Loucy (cell line): ENCODE measurements at regions not wholly inside any gene's neighbourhood (a gene's known extent, or its start where the extent isn't known, plus 50 kb on each side); places are given as distances from the start of the nearest gene placed in this dataset.

ENCODE experiments used
- H2AFZ ChIP-seq: fragments of 200-600 bp; sonication (generic); 2 replicates; pipeline ENCODE4 v1.6.0; 2016; ENCODE audit warnings: antibody characterized with exemption, mild to moderate bottlenecking, low read length, moderate library complexity
- H3F3A ChIP-seq: fragments of 200-600 bp; 2 replicates; pipeline ENCODE4 v1.6.0; 2016; ENCODE audit warnings: antibody characterized with exemption, low read depth, mild to moderate bottlenecking
- H3K27me3 ChIP-seq: fragments of 200-600 bp; sonication (generic); 2 replicates; pipeline ENCODE4 v1.6.1; 2014; ENCODE audit warnings: low read length, mild to moderate bottlenecking; ENCODE audit not compliant: insufficient read depth, poor library complexity, severe bottlenecking
- H3K36me3 ChIP-seq: fragments of 200-600 bp; sonication (generic); 2 replicates; pipeline ENCODE4 v1.6.1; 2016; ENCODE audit warnings: low read length; ENCODE audit not compliant: insufficient read depth
- H3K4me1 ChIP-seq: fragments of 200-600 bp; sonication (generic); 2 replicates; pipeline ENCODE4 v1.5.1; 2014; ENCODE audit warnings: low read length, mild to moderate bottlenecking; ENCODE audit not compliant: insufficient read depth, poor library complexity, severe bottlenecking
- H3K4me2 ChIP-seq: fragments of 200-600 bp; sonication (generic); 2 replicates; pipeline ENCODE4 v1.6.0; 2014; ENCODE audit warnings: antibody characterized with exemption, low read length, low read depth, mild to moderate bottlenecking; ENCODE audit not compliant: poor library complexity, severe bottlenecking
- H3K4me3 ChIP-seq: fragments of 200-600 bp; sonication (generic); 2 replicates; pipeline ENCODE4 v1.5.1; 2014; ENCODE audit warnings: low read length, mild to moderate bottlenecking, mixed read lengths; ENCODE audit not compliant: poor library complexity, severe bottlenecking
- H3K79me2 ChIP-seq: fragments of 200-600 bp; sonication (generic); 2 replicates; pipeline ENCODE4 v1.6.1; 2014; ENCODE audit warnings: low read length; ENCODE audit not compliant: insufficient read depth
- H3K9ac ChIP-seq: fragments of 200-600 bp; sonication (generic); 2 replicates; pipeline ENCODE4 v1.6.0; 2014; ENCODE audit warnings: mild to moderate bottlenecking, low read depth, low read length, moderate library complexity; ENCODE audit not compliant: poor library complexity, severe bottlenecking
- H3K9me2 ChIP-seq: fragments of 200-600 bp; sonication (generic); replicated peaks from 2 replicates; pipeline ENCODE4 v1.6.1; 2016; ENCODE audit warnings: low read depth, low read length, mixed read lengths
- H3K9me3 ChIP-seq: fragments of 200-600 bp; sonication (generic); 2 replicates; pipeline ENCODE4 v1.6.1; 2014; ENCODE audit warnings: mild to moderate bottlenecking, antibody characterized with exemption, low read length, low read depth; ENCODE audit not compliant: insufficient read depth
- H4K20me1 ChIP-seq: fragments of 200-600 bp; sonication (generic); 2 replicates; pipeline ENCODE4 v1.6.0; 2014; ENCODE audit warnings: antibody characterized with exemption, low read length, mild to moderate bottlenecking; ENCODE audit not compliant: insufficient read depth, poor library complexity, severe bottlenecking
- CTCF ChIP-seq: fragments of 200-600 bp; sonication (generic); conservative IDR thresholded peaks from 2 replicates; pipeline ENCODE4 v1.5.1; 2014; ENCODE audit warnings: mild to moderate bottlenecking, antibody characterized with exemption, low read length
- EZH2phosphoT487 ChIP-seq: fragments of 200-600 bp; IDR thresholded peaks from 2 replicates; pipeline ENCODE4 v1.6.1; 2018; ENCODE audit warnings: antibody characterized with exemption, mild to moderate bottlenecking, moderate library complexity, borderline replicate concordance

- no peak for TF ChIP-seq EZH2phosphoT487
- TF ChIP-seq CTCF, result no peak
- no peaks in the 10 kb centered on the region for H3K36me3 ChIP-seq
- H3K9me2 ChIP-seq, result no peaks in the 10 kb centered on the region
- H2AFZ ChIP-seq, result no peak overlapping the region
- H3K4me2 ChIP-seq, result no peak overlapping the region
- no peaks in the 10 kb centered on the region for H3K27me3 ChIP-seq
- H3F3A ChIP-seq, result no peaks in the 10 kb centered on the region
- H3K4me3 ChIP-seq, result no peak overlapping the region
- no peaks in the 10 kb centered on the region for H3K79me2 ChIP-seq
- H4K20me1 ChIP-seq, result no peaks in the 10 kb centered on the region
- H3K9me3 ChIP-seq, result no peaks in the 10 kb centered on the region
- H3K4me1 ChIP-seq, result no peaks in the 10 kb centered on the region
- no peak overlapping the region for H3K9ac ChIP-seq
Observed at GRCh38 chr4:159906517-159906916, 803.6 kb downstream of the RAPGEF2 start.

- H2AFZ ChIP-seq, result no peak overlapping the region
- no peaks in the 10 kb centered on the region for H4K20me1 ChIP-seq
- no peaks in the 10 kb centered on the region for H3K36me3 ChIP-seq
- H3K79me2 ChIP-seq, result no peaks in the 10 kb centered on the region
- H3K4me1 ChIP-seq, result no peaks in the 10 kb centered on the region
- TF ChIP-seq EZH2phosphoT487 (no peak), CTCF (no peak)
- no peaks in the 10 kb centered on the region for H3K27me3 ChIP-seq
- no peaks in the 10 kb centered on the region for H3K9me2 ChIP-seq
- H3K9ac ChIP-seq, result no peak overlapping the region
- H3K4me3 ChIP-seq, result no peak overlapping the region
- no peaks in the 10 kb centered on the region for H3F3A ChIP-seq
- no peaks in the 10 kb centered on the region for H3K9me3 ChIP-seq
- H3K4me2 ChIP-seq, result no peak overlapping the region
Observed at GRCh38 chr4:159910721-159911120, 807.8 kb downstream of the RAPGEF2 start.

- H3K4me1 ChIP-seq, result no peaks in the 10 kb centered on the region
- H3K9ac ChIP-seq, result no peak overlapping the region
- no peaks in the 10 kb centered on the region for H4K20me1 ChIP-seq
- H3K4me3 ChIP-seq, result no peak overlapping the region
- H3K79me2 ChIP-seq, result no peaks in the 10 kb centered on the region
- no peaks in the 10 kb centered on the region for H3K9me2 ChIP-seq
- H3K36me3 ChIP-seq, result no peaks in the 10 kb centered on the region
- no peak overlapping the region for H2AFZ ChIP-seq
- no peaks in the 10 kb centered on the region for H3F3A ChIP-seq
- TF ChIP-seq EZH2phosphoT487, result no peak
- no peak for TF ChIP-seq CTCF
- H3K9me3 ChIP-seq, result no peaks in the 10 kb centered on the region
- H3K4me2 ChIP-seq, result no peak overlapping the region
- H3K27me3 ChIP-seq, result no peaks in the 10 kb centered on the region
Observed at GRCh38 chr4:159922119-159922518, 819.2 kb downstream of the RAPGEF2 start.
